Thyroid gland (tissue), 4 donors: ENCODE measurements at regions not wholly inside any gene's neighbourhood (a gene's known extent, or its start where the extent isn't known, plus 50 kb on each side); places are given as distances from the start of the nearest gene placed in this dataset.

Experiments
- DNase-seq, 2 donors: peaks; one replicate each; pipeline ENCODE4 v3.0.0-alpha.2; 2019
- H3K27ac ChIP-seq, 3 donors: fragments of 200-600 bp; sonication (generic); 1 replicate in 2 of 3; 2 replicates in 1 of 3; pipeline ENCODE4 v1.5.1; 2016 to 2019; ENCODE audit warnings: mild to moderate bottlenecking in 1 of 3, moderate library complexity in 1 of 3
- H3K27me3 ChIP-seq: fragments of 200-600 bp; sonication (generic); one replicate; pipeline ENCODE4 v1.5.1; 2019
- H3K36me3 ChIP-seq, 2 donors: fragments of 200-600 bp; sonication (generic); one replicate each; pipeline ENCODE4 v1.5.1; 2016 to 2019
- H3K4me1 ChIP-seq, 2 donors: fragments of 200-600 bp; sonication (generic); one replicate each; pipeline ENCODE4 v1.5.1; 2017 to 2019
- H3K4me3 ChIP-seq, 3 donors: fragments of 200-600 bp; sonication (generic); replicated peaks in 1 of 3; 1 replicate in 2 of 3; 2 replicates in 1 of 3; pipeline ENCODE4 v1.5.1; 2016; ENCODE audit warnings: mild to moderate bottlenecking in 1 of 3
- H3K9me3 ChIP-seq: fragments of 200-600 bp; sonication (generic); one replicate; pipeline ENCODE4 v1.5.1; 2017
- POLR2A ChIP-seq, 2 donors: fragments of 450-650 bp; IDR thresholded peaks; one replicate each; pipeline ENCODE4 v1.6.1; 2017; ENCODE audit warnings: antibody characterized with exemption in 2 of 2, mild to moderate bottlenecking in 2 of 2, moderate library complexity in 1 of 2
- WGBS, 2 donors: methylation state at CpG; one replicate each; pipeline ENCODE4 v1.1.5; 2017; 5-methylcytosine and 5-hydroxymethylcytosine counted together
- intact Hi-C: fragments of 100-400 bp; cut with DNase I; formaldehyde crosslinking; loops from one replicate; pipeline ENCODE4 v1.15.1; 2023
- TF ChIP-seq, protein P1 (sequence below), 6 experiments: fragments of 200-600 bp in 3 of 6; fragments of 450-650 bp in 3 of 6; sonication (generic) in 3 of 6; IDR thresholded peaks; one replicate each; pipeline ENCODE4 v1.5.1; 2016 to 2019; ENCODE audit warnings: antibody characterized with exemption in 6 of 6, mild to moderate bottlenecking in 2 of 6, inconsistent platforms in 1 of 6, moderate library complexity in 1 of 6

DNA sequence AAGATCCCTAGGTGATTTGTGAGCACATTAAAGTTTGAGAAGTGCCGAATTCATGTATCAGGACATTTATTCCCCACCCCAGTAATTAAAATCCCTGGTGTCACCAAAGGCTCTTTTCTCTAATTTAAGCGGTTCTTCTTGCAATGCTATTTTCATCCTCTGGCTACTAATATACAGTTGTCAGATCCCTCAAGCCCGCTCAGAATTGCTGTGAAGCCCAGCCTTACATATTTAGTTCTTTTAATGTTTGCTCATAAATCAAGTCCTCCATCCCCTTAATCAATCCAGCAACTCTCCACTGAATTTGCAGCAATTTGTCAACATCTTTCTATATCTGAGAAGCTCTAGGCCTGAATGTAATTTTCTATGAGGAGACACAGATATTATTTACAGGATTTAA, 437.9 kb downstream of the PIK3C3 start:
- no peak overlapping the region for H3K27ac ChIP-seq
- H3K4me3 ChIP-seq = no peak overlapping the region
- H3K36me3 ChIP-seq = no peaks in the 10 kb centered on the region
- no peak for DNase-seq
- no peaks in the 10 kb centered on the region for H3K9me3 ChIP-seq
- intact Hi-C loops = no loop called here
- no peak for TF ChIP-seq POLR2A (IDR thresholded peaks at IDR 0.05)
- TF ChIP-seq, protein P1, sequence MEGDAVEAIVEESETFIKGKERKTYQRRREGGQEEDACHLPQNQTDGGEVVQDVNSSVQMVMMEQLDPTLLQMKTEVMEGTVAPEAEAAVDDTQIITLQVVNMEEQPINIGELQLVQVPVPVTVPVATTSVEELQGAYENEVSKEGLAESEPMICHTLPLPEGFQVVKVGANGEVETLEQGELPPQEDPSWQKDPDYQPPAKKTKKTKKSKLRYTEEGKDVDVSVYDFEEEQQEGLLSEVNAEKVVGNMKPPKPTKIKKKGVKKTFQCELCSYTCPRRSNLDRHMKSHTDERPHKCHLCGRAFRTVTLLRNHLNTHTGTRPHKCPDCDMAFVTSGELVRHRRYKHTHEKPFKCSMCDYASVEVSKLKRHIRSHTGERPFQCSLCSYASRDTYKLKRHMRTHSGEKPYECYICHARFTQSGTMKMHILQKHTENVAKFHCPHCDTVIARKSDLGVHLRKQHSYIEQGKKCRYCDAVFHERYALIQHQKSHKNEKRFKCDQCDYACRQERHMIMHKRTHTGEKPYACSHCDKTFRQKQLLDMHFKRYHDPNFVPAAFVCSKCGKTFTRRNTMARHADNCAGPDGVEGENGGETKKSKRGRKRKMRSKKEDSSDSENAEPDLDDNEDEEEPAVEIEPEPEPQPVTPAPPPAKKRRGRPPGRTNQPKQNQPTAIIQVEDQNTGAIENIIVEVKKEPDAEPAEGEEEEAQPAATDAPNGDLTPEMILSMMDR (IDR thresholded peaks at IDR 0.05) = no peak
- no peaks in the 10 kb centered on the region for H3K27me3 ChIP-seq
- H3K4me1 ChIP-seq = no peaks in the 10 kb centered on the region
- 80 to 87% methylated on average over 3 of the region's 3 CpGs for WGBS, 2 donors

DNA sequence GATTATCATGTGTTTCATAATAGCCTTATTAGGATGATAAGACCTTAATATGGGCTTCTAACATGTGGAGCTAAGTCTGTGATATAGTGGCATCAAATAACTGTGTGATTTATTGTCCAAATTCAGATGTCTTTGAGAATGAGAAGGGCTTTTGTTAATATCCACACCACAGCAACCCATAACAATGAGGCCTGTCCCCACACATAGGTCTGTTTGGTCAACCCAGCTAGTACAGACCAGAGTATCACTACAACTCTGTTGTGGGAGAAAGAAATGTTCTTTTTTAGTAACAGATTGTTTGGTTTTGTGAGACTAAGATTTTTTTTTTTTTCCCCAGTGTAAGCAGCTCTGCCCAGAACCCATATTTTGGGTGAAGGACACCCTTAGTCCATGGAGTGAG, 439.2 kb downstream of the PIK3C3 start:
- DNase-seq = no peak
- intact Hi-C loops = no loop called here
- Histone ChIP-seq H3K4me1 (peaks cover 0 to 2% of the 10 kb centered on the region in 2 donors), H3K27me3 (no peaks in the 10 kb centered on the region), H3K27ac (no peak overlapping the region), H3K4me3 (no peak overlapping the region), H3K9me3 (no peaks in the 10 kb centered on the region), H3K36me3 (no peaks in the 10 kb centered on the region)
- TF ChIP-seq, protein P1 (IDR thresholded peaks at IDR 0.05) = no peak
- no peak for TF ChIP-seq POLR2A (IDR thresholded peaks at IDR 0.05)

DNA sequence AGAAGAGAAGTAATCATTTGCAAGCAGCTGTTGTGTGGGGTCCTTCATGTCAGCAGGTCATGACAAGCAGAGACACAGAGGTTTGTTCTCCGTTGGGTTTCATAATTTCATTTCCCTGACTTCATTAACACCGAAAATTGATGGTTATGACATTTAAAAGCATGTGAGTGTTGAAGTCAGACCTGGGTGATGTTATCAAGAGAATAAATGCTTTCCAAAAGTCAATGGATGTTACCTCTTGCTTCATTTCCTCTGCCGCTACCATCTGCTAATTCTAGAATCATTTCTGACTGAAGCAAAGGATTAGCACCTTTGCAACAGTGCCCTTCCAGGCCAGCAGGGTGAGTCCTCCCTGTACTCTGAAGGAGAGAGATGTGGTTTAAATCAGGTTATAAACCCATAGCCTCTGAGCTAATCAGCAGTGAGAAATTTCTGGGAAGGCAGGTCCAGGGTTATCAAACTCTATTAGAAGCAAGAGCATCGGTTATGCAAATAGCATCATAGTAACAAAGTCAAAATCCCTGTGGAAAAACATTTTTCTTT, 446.2 kb downstream of the PIK3C3 start:
- no peaks in the 10 kb centered on the region for H3K36me3 ChIP-seq
- H3K4me3 ChIP-seq = no peak overlapping the region
- DNase-seq = no peak
- 90 to 95% methylated on average over 4 of the region's 4 CpGs for WGBS, 2 donors
- intact Hi-C loops = no loop called here
- peaks cover 0 to 14% of the 10 kb centered on the region in 2 donors for H3K4me1 ChIP-seq
- TF ChIP-seq POLR2A (IDR thresholded peaks at IDR 0.05) = no peak
- TF ChIP-seq, protein P1 (IDR thresholded peaks at IDR 0.05) = no peak
- H3K27me3 ChIP-seq = no peaks in the 10 kb centered on the region
- no peak overlapping the region for H3K27ac ChIP-seq
- H3K9me3 ChIP-seq = no peaks in the 10 kb centered on the region

DNA sequence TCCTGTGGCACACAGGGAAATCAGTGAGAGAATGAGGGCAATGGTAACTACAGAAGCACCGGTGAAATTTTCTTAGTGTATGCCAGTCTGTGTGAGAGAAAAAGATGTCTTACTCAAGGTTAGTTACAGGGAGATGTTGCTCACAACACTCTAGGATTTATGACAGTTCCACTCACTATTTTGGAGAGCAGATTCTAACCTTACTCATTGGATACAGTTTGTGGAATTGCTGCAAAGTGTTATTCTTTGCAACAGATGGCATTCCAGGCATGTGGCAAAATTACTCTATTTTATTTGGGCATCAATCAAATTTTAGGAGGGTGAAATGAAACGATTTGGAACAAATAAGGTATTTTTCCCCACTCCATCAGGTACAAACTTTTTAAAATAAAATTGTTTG, 449.1 kb downstream of the PIK3C3 start:
- intact Hi-C loops = no loop called here
- Histone ChIP-seq H3K27me3 (no peaks in the 10 kb centered on the region), H3K9me3 (no peaks in the 10 kb centered on the region), H3K4me3 (no peak overlapping the region), H3K36me3 (no peaks in the 10 kb centered on the region), H3K4me1 (peaks cover 0 to 13% of the 10 kb centered on the region in 2 donors), H3K27ac (no peak overlapping the region)
- TF ChIP-seq, protein P1 (IDR thresholded peaks at IDR 0.05) = no peak
- TF ChIP-seq POLR2A (IDR thresholded peaks at IDR 0.05) = no peak
- WGBS, 2 donors = 56 to 70% methylated on average over 2 of the region's 2 CpGs
- no peak for DNase-seq

DNA sequence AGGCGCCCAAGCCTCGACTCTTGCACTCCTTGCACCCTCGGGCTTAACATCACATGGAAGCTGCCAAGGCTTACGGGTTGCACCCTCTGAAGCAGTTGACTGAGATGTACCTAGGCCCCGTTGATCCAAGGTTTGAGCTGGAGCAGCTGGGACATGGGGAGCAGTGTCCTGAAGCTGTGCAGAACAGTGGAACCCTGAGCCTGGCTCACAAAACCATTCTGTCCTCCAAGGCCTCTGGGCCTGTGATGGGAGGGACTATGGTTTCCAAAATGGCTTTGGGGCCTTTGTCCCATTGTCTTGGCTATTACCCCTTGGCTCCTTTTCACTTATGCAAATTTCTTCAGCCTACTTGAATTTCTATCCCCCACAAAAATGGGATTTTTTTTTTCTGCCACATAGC, 454.0 kb downstream of the PIK3C3 start:
- Histone ChIP-seq H3K4me3 (no peak overlapping the region), H3K27ac (no peak overlapping the region), H3K9me3 (no peaks in the 10 kb centered on the region), H3K36me3 (no peaks in the 10 kb centered on the region), H3K27me3 (no peaks in the 10 kb centered on the region), H3K4me1 (peaks cover 0 to 2% of the 10 kb centered on the region in 2 donors)
- no peak for DNase-seq
- intact Hi-C loops = no loop called here
- 67 to 85% methylated on average over 5 of the region's 5 CpGs for WGBS, 2 donors
- no peak for TF ChIP-seq POLR2A (IDR thresholded peaks at IDR 0.05)
- TF ChIP-seq, protein P1 (IDR thresholded peaks at IDR 0.05) = no peak
